Dermis microvascular lymphatic vessel endothelial cell (primary cell): ENCODE measurements at regions not wholly inside any gene's neighbourhood (a gene's known extent, or its start where the extent isn't known, plus 50 kb on each side); places are given as distances from the start of the nearest gene placed in this dataset.
"Not testable (repeated sequence)": the region's sequence is repeated elsewhere in the genome, so short reads cannot be mapped to it uniquely, and the experiment has no call there.

Experiments
- DNase-seq, 2 donors: peaks; one replicate each; pipeline versions ENCODE4 v3.0.0 to v3.0.0-alpha.2; 2010; ENCODE audit warnings: low read depth in 2 of 2

DNA sequence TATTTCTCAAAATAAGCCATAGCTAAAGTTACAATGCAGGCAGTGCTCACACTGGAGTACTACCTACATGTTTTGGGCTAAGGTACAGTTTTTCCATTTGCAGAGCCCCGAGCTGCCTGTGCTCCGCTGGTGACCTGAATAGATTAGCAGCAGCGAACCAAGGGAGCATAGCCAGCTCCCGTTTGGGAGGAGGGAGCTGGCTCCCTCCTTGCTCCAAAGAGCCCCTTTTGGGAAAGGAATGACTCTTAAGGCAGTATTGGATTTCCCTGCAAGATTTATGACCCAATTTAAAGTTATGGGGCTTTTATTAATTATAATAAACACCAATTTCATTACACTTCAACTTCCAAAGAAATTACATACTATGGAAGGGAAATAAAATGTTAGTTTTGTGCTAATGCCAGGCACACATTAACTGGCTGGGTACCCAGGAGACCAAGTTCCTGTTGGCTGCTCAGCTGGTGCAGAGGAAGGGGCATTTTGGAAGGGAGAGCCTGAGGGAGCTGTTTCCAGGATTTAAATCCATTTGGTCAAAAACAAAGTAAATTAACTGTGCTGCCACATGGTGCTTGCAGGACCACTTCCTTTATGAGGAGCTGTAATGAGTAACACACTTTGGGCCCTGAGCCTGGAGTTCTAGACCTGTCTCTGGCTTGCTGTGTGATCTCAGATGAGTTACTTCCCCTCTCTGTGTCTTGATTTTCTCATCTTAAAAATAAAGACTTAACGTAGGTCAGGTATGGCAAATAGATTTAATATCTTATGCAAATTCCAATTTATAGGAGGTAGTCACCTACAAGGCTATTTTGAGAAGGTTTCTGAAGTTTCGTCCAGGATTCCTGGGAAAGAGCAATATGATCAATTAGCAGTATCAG is 362.1 kb upstream of the CCL2 start:
- no peak for DNase-seq

DNA sequence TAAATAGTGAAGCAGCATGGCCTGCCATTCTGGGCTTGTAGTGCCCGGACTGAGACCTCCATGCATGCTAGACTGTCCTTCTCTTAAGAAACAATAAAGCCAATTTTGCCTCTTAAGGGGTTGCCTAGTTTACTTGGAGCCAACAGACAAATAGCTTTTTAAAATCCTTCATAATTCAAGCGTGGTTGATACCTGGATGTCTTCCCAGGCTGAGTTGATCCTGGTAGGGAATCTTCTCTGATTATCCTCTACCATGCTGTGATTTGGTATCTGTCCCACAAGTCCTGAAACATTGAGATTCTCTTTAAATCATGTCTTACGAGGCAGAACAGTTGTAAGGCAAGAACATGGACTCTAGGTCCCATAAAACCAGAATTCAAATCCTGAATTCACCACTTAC is 359.6 kb upstream of the CCL2 start:
- DNase-seq = no peak

DNA sequence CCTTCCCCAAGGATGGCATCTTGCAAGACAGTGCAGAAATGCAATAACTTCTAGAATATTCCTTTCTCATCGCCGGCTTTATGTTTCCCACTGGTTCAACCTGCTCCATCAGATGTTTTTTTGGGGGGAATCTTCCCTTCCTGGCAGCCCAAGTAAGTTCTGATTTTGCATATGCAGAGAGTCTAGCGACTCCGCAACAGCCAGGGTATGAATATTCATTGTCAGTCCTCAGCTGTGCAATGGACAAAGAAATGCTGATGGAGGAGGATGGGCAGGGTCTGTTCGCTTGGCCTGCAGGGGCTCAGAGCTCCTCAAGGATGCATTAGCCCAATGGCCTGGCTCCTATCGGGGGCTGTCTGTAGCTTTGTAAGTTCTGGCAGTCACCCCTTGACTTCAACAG is 358.8 kb upstream of the CCL2 start:
- no peak for DNase-seq

DNA sequence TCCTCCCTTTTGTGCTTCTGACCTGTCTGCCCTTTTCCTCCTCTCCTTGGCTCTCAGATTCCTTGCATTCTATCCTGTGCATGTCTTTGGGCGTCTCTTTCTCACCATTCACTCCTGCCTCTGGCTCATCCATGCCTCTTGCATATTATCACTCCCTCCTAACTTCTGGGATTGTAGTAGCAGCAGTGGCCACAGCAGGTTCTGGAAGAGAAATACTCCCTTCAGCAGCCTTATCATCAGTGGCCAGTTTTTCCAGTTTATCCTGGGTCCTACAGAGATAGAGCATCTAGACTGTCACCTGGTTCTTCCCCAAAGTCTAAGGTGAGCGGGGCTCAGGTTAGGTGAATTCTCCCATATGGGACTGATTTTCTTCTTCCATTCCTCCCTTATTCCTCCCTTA is 354.0 kb upstream of the CCL2 start:
- DNase-seq = no peak

DNA sequence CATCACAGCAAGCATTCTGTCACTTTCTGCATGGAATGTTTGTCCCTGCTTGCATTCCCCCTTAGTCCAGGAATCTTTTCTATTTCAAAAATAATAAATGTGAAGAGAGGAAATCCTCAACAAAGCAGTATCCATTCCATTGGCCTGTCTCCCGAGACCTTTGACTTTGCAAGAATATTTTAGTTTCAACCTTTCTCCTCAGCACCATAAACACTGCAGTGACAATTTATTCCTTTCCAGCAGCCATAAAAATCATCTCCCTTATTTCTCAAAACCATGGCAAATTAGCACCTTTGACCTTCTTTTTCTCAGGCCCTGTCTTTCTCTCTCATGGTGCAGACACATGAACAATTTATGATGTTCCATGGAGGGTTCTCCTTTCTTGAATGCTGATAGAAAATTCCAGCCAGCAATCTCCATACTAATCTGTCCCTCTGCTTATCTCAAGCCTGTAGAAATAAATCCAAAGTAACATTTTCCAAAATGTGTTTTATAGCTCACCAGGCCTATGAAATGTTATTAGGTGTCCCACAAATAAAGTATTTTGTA is 352.1 kb upstream of the CCL2 start:
- DNase-seq = no peak

DNA sequence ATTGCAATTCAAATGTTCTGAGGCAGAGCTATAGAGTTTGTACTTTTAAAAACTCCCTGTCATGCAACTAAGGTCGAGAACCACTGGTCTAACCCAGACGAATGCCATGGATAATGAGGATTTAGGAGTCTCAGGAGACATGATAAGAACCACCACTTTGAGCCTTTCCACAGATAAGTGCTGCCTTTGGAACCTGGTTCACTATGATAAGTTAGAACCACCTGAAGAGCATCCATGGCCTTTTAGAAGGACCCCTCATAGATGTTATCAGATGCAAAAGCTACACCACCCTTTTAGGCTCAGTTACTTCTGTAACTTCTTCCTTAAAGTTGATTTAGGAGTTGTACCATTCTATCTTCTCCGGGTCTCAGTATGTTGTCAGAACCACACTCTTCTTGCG is 350.6 kb upstream of the CCL2 start:
- DNase-seq = no peak

DNA sequence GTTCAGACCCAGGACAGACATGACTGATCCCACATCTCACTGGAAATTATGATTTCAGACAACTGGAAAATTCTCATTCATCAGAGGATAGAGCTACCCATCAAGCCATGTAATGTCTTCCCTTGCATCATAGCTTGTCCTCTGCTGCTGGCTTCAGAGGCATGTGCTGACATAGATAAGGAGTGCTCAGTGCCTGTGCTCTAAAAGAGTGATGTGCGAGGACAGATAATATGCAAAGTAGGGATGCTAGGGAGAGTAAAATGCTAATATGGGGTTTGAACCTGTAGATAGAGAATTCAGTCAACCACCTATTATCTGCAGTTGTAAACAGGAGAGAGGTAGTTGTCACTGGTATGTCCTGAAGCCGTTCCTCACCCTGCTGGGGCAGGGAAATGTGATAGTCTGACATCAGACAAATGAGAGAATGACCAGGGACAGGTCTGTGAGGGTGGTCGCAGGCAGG is 349.7 kb upstream of the CCL2 start:
- DNase-seq = no peak

DNA sequence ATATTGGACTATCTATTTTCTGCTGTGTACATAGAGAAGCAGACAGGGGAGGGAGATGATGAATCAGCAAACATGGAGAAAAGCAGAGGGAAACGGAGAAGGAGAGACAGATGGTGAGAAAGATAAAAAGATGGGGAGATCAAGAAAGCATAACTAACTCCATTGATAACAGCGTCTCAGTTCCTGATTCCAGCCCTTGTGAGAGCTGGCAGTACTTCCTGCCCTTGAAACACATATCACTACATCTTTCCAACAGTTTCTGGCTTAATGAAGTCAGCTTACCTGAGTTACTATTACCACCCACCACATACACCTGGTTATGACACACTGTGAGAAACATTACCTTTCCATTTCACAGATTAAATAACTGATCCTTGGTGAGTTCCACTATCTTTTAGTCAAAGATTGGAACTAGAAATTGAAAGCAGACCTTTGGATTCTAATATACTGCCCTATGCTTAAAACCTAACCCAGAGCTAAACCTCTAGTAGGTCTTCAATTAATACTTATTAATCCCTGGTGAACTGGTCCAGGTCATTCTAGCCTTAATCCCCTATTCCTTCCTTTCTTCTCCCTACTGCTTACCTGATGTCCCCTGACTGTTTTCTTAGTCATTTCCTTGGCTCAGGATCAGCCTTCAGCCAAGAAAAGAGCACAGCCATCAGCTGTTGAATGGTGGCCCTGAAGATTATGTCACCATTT is 346.6 kb upstream of the CCL2 start:
- DNase-seq = no peak

DNA sequence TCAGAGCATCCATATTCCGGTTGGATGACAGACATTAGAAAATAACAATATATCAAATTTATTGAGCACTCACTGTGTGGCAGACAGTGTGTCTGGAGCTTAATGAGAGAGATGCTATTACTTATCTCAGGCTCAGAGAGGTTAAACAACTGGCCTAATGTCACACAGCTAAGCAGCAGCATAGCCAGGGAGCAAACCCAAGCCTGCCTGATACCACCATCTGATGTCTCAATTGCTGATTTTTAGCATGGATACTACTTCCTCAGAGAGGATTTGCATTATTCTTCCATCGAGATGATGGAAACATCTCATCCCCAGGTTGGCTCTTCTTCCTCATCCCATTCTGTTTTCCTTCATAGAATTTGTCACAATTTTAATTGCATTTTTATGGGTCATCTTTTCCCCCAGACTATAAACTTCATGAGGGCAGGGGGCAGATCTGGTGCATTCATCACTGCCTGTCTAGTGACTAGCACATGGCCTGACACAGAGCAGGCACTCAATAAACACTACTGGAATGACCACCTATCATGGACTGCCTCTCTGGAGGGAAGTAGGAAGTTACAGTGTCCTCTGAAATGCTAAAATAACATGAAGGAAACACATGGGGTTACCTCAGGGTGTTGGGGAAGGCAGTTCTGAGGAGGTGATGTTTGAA is 344.8 kb upstream of the CCL2 start:
- no peak for DNase-seq

DNA sequence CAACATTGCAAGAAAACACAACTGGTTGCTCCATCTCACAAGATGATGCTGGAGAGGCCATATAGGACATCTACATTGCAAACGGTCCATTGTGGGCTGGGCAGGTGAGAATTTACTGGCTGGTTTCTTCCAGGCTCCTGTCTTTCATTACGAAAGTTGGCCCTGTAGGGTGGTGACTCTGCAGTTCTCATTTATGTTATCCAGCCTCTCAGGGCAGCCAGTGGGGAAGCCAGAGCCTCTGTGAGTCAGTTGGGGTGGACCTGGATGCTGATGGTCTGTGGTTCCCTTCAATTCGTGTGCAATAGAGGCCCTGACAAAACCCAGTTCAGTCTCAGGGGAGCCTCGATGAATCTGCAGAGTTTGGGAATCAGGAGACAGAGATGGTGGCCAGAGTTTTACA is 341.0 kb upstream of the CCL2 start:
- DNase-seq = no peak

DNA sequence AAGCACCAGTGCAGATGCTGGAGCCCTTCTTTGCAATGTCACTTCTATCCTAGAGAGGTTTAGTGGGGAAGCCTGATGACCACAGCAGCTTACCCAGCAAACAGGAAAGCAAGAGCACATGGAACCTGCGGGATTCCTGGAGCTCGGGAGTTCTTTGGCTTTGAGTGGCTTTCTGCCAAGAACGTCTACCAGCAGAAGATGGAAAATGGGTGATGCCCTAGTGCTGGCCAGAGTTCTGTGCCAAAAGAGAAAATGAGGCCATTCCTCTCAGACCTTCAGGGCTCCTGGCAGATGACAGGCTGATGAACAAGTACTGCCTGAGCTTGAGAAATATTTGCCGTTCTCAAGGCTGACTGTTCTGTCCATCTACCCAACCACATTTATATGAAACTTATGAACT is 332.1 kb upstream of the CCL2 start:
- no peak for DNase-seq

DNA sequence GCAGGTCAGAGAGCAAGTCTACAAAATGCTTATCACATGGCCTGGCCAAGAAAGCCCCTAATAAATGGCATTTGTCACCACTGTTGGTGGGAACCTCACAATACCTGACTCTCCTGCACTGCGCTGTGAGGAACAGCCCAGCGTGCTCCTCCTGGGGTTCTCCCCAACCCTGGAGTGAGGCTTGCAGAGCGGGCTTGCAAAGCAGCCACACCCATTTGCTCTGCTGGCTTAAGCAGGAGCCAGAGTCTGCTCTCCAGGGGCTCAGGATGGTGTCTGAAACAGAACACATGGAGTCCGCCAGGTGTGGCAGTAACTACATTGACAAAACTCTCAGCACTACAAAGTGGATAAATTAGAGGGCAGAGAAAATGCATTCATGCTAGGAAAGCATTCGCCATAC is 331.0 kb upstream of the CCL2 start:
- no peak for DNase-seq

DNA sequence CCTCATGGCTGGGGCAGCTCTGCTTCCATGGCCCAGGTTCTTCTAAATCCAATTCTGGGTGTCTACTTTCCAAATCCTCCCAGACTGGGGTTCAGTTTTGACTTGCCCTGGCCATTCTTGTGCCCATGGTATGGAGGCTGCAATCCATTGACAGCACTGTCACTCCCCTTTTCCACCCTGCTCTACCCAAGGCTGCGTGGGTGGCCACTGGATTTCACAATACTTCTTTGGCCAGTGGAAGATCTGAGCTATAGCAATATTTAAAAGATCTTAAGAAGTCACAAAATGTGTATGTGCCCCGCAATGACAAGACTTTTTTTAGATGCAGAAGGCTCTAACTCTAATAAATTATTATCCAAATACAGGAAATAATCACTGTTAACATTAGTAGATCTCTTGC is 329.4 kb upstream of the CCL2 start:
- no peak for DNase-seq

DNA sequence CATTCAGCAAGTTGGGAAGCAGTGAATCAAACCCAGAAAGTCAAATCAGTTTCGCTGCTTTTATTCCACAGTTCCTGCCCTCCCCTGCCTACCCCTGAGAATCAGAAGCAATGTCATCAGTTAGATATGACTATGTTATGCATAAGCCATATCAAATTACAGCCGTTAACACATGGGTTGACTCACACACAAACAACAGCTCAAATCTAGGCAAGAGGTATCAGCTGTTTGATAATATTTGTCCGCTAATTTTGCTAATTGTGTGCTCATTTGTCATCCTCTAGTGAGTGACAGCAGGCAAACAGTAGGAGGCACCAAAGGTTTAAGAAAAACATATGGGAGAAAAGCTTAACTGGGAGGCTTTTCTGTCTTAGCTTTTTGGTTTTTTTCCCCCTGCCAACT is 327.4 kb upstream of the CCL2 start:
- no peak for DNase-seq

DNA sequence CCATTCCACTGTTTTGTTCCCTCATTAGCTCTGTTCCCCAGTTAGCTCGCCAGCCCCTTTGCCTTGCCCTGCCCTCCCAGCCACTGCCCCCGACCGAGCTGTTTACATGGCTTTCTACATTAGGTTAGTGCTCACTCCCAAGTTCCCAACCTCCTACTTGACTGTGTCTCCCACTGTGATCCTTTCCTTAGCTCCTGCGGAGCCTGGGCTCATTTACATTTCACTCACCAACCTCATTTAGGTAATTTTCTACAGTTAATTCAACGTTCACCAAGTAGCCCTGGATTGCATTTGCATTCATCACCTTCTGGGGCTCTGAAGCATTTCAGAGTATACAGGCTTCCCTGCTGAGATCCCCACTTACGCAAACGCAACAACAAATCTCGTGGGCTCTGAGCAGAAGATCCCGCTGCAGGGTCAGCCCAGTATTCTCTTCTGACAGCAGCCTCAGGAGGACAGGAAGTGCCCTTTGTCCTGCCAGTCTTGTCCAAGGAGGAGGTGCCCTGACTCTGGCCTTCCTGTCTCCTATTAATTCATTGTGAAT is 325.8 kb upstream of the CCL2 start:
- no peak for DNase-seq

DNA sequence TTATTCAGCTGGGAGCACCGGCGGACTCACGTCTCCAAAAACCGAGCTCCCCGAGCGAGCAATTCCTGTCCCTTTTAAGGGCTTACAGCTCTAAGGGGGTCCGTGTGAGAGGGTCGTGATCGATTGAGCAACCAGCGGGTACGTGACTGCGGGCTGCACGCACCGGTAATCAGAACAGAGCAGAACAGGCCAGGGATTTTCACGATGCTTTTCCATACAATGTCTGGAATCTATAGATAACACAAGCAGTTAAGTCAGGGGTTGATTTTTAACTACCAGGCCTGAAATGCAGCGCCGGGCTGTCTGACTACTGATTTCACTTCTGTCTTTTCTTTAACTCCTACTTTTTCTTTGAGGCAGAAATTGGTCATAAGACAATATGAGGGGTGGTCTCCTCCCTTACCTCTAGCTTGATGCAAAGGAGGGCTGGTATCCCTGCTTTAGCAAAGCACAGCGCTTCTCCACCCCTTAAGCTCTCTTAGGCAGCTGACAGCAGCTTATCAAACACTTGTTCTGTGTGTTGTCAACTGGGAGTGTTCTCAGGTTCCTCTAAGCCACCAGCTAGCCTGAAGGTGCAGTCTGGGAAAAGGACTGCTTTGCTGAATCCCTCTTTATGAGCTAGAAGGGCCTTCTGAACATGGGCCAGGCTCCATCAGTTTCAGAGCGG is 323.8 kb upstream of the CCL2 start:
- DNase-seq = not testable (repeated sequence)

DNA sequence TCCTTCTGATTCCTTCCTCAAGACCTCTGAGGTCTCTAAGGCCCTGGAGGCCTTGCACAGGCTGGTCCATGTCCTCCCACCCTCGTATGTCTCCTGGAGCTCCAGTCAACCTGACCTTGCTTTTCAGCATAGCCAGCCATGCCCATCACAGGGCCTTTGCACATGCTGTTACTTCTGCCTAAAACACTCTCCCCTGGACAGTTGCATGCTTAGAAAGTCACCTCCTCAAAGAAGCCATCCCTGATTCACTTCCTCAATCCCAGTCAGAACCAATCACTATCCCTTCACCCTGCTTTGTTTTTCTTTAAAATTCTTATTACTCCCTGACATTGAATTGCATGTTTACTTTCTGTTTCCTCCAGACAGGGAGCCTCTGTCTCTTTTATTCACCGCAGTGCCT is 322.1 kb upstream of the CCL2 start:
- DNase-seq = no peak

DNA sequence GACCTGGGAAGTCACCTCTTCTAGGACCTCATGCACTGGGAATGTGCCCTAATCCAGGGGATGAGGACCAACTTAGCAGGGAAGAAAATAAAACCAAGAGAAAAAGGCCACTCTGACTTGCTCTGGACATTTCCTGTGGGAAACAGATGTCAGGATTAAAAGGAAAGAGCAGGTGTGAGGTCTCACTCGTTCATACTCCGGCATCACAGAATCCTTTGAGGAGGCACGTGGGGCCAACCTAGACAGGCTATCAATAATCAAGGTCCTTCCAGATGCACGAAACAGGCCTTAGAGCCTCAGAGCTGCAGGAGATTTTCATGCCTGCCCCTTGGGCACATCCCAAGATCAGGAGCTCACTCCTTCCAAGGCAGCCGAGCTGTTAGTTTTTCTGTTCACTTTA is 321.5 kb upstream of the CCL2 start:
- DNase-seq = no peak

DNA sequence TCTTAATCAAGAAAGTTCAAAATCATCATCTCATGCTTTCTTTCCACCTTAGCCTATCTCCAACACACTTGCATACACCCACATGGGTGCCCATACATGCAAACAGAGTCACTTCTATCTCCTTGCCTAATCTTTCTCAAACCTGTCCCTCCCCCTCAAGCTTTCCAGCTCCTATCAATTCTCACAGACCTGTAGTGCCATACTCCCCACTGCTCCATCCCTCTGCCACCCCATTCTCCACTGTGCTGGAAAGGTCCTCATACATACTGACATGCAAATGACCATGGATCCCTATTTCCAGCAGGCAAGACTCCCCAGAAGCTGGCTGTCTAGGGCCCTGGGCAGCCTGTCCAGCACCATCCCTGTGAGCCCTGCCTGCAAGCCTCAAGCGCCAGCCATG is 320.4 kb upstream of the CCL2 start:
- DNase-seq = no peak

DNA sequence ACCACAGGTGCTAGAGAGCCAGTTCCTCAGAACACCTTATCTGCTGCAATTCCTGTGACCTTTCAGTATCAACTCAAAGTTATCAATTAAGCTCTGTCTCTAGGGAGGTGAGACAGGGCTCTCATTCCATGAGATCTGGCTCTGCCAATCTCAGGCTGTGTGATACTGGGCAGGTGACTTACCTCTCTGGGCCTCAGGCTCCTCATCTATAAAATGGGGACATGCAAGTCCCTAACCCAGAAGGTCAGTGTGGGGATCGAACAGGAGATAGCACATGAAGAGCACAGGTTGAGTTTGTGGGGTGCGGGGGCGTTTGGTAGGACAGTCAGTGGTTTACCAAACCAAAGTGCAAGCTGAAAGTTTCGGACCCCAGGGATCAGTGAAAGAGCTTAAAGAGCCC is 319.3 kb upstream of the CCL2 start:
- DNase-seq = no peak

DNA sequence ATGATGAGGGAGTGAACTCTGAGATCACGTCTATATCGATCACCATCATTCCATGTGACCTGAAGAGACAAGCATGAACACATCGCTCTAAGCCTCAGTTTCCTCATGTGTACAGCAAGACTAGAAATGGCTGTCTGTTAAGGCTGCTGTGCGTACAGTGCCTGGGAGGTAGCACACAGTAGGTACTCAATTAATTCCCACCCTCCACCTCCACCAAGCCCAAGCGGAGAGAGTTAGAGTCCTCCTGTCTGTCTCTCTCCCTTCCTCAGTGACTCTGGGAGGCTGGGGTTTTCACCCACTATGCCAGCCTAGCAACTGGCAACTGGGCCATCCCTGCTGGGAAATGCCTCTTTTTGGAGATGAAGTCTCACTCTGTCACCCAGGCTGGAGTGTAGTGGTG is 318.3 kb upstream of the CCL2 start:
- no peak for DNase-seq

DNA sequence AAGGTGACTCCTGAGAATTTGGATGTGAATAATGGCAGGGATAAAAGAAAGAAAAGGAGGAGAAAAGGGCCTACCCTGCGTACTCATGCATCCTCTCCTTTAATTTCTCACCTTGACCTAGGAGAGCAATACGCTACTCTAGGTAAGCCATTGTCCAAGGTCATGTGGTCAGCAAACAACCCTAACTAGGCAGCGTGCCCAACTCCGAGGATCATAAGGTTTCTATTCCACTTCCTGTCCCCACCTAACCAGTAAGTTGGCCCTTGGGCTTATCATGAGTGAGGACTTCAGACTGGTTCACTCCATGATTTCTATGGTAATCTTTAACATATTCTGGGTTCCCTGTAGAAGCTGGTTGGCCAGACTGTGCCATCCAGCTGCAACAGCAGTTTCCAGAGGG is 315.1 kb upstream of the CCL2 start:
- no peak for DNase-seq
